HFF-Myc (cell line): ENCODE measurements at regions not wholly inside any gene's neighbourhood (a gene's known extent, or its start where the extent isn't known, plus 50 kb on each side); places are given as distances from the start of the nearest gene placed in this dataset.

Source experiments
- DNase-seq: peaks from one replicate; pipeline ENCODE4 v3.0.0-alpha.2; 2011; ENCODE audit warnings: low read depth; ENCODE audit errors: extremely low read depth
- H3K4me3 ChIP-seq: replicated peaks from 2 replicates; pipeline ENCODE4 v1.5.1; 2011; ENCODE audit warnings: low read depth, mild to moderate bottlenecking, control low read depth, low read length
- TF ChIP-seq, protein P1 (sequence below): IDR thresholded peaks from 2 replicates; pipeline ENCODE4 v1.5.1; 2012; ENCODE audit warnings: mild to moderate bottlenecking, low read depth, low read length, control low read depth; ENCODE audit errors: missing control alignments

DNA sequence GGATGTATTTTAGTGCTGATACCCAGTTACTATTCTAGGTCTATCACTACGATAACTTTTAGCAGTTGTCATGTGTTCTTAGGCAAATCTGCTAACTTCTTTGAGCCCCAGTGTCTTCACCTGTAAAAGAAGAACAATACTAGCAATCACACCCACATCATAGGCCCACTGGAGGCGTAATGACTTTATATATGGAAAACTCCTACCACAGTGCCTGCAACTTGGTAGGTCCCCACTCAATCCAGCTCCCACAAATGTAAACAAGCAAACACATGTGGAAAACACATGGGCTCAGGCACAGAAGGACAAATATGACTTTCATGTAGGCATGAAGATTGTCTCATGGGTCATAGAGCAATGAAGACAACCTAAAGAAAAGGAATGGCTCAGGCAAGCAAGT, 115.8 kb downstream of the TBX19 start:
- H3K4me3 ChIP-seq: no peak overlapping the region
- DNase-seq: peak; percentile 67
- TF ChIP-seq, protein P1, sequence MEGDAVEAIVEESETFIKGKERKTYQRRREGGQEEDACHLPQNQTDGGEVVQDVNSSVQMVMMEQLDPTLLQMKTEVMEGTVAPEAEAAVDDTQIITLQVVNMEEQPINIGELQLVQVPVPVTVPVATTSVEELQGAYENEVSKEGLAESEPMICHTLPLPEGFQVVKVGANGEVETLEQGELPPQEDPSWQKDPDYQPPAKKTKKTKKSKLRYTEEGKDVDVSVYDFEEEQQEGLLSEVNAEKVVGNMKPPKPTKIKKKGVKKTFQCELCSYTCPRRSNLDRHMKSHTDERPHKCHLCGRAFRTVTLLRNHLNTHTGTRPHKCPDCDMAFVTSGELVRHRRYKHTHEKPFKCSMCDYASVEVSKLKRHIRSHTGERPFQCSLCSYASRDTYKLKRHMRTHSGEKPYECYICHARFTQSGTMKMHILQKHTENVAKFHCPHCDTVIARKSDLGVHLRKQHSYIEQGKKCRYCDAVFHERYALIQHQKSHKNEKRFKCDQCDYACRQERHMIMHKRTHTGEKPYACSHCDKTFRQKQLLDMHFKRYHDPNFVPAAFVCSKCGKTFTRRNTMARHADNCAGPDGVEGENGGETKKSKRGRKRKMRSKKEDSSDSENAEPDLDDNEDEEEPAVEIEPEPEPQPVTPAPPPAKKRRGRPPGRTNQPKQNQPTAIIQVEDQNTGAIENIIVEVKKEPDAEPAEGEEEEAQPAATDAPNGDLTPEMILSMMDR: no peak

DNA sequence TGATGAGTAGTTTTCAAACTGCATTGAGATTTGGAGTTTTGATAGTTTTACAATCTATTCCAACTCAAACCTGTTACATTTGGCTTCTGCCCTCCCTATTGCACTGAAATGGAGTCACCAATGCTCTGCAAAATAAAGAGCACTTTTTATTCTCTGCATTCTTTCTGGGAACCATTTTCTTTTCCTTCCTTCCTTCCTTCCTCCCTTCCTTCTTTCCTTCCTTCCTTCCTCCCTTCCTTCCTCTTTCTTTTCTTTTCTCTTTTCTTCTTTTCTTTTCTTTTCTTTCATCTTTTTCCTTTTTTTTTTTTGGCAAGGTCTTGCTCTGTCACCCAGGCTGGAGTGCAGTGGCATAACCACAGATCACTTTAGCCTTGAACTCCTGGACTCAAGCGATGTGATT, 114.2 kb downstream of the TBX19 start:
- TF ChIP-seq, protein P1: no peak
- DNase-seq: no peak
- H3K4me3 ChIP-seq: no peak overlapping the region

DNA sequence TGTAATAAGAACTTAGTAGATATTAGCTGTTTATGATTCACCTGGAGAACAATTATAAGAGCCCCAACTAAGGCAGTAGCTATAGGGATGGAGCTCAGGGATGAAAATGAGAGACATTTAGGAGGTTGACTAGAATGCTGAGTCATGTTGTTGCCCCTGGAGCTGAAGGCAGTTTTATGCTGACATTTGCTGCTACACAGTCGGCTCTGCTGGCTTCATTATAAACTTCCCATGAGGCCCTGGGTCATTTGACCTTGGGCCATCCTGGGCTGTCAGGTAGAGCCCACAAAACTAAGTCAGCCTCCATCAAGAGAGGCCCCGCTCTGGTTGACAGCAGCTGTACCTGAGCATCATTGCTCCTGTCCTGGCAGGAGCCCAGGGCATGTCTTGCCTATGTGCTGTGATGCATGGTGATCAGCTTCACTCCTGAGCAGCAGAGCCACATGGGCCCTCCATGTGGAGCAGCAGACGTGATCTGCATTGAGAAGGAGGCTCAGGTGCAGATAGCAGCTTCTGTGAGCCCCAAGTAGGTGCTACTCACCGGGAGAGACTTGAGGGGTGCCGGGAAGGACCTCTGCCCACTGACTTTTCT, 112.4 kb downstream of the TBX19 start:
- H3K4me3 ChIP-seq: no peak overlapping the region
- TF ChIP-seq, protein P1: no peak
- DNase-seq: no peak

DNA sequence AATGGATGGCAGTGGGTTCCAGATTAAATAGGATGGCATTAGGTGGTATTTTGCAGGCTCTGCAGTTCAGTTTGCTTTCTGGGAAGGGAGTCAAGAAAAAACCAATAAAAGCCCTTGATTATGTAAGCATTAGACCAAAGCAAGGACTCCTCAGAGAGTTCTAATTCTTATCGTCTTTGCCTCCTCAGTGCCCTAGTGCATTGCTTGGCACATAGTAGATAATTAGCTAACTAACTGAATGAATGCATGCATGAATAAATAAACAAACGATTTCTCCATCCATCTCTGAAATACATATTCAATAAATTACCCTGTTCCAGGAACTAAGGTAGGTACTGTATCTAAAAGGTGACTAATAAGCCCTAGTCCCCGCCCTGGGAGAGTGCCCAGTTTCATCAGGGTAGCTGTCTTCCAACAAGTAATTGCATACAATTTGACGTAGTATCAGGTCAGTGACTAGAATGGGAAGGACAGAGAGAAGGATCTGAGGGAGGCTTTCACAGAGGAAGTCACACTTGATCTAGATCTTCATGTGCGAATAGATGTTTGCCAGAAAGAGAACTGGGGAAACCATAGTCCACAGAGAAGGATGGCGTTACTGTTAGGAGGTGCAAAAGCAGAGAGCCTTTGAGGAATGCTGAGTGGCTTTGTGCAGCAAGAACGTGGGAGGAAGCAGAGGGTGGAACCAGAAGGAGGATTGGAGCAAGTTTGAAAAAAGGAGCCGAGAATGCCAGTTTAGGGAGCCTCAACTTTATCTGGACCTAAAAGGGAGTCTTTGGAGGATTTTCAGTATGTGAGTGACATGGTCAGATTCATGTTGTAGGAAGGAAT, 111.4 kb downstream of the TBX19 start:
- H3K4me3 ChIP-seq: no peak overlapping the region
- DNase-seq: no peak

DNA sequence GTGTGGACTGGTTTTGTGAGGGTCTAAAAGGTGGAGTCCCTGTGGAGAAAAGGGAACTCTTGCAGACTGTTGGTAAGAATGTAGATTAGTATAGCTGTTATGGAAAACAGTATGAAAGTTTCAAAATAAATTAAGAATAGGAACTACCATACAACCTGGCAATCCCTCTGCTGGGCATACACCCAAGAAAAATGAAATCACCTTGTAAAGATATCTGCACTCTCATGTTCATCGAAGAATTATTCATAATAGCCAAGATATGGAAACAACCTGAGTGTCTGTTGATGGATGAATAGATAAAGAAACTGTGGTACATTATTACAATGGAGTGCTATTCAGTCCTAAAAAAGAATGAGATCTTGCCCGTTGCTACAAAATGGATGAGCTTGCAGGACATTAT, 109.6 kb downstream of the TBX19 start:
- DNase-seq: no peak
- H3K4me3 ChIP-seq: no peak overlapping the region
- TF ChIP-seq, protein P1: no peak

More for the DNA sequence above, 111.4 kb downstream of the TBX19 start:
- TF ChIP-seq, protein P1: no peak

DNA sequence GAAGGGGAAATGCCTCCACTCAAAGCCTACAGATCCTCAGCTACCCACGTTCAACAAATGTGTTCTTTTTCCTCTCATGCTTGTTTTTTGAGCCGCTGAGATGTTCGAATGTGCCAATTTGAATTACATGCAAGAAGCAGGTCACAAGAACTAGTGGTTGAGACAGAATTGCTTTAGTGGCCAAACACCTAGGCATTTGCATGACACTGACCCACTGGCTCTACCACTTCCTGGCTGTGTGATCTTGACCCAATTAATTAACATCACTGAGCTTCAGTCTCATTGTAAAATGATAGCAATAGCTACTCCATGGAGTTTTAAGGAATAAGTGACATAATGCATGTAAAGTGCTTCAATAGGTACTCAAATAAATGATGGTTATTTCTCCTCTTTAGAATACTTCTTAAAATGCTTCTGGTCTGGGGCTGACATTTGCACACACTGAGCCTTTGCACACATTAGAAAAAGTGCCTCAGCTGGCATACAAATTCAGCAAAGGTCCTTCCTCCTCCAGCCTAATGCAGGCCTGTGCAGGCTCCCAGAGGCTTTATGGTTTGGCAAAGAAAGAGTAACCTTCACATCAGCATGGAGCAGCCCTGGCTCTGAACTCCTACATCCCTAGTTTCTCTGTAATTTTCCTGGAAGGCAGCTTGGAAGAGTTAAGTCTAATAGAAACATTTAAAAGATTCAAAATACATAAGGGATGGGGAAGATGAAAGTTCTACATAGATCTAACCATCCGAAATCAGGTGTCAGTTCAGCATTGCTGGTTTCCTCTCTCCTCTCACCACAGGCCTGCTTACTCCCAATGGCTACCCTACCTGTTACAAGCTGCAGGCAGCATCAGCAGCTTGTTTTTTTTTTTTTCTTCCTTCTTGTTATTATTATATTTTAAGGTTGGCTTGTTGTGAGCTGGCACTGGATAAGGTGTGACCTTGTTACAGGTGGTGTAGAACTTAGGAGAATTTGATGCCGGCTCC, 107.4 kb downstream of the TBX19 start:
- no peak overlapping the region for H3K4me3 ChIP-seq
- TF ChIP-seq, protein P1: no peak
- DNase-seq: no peak
